Endothelial cell of umbilical vein (primary cell): ENCODE measurements at regions not wholly inside any gene's neighbourhood (a gene's known extent, or its start where the extent isn't known, plus 50 kb on each side); places are given as distances from the start of the nearest gene placed in this dataset.

Experiments
- BruUV-seq: library from RNA; stranded (reverse); fragments of 400-500 nt; replicated peaks from 2 replicates; lab custom pipeline; 2021; lab: Mats Ljungman, UMichigan
- CTCF ChIA-PET: fragments of 300-600, 350-600 bp; sonication (Branson Sonifier 250); formaldehyde crosslinking; loops from one replicate; lab custom pipeline; 2021; ENCODE audit warnings: antibody characterized with exemption, inconsistent platforms; lab: Charles Lee
- POLR2A ChIA-PET: fragments of 300-600, 350-600 bp; sonication (Branson Sonifier 250); formaldehyde crosslinking; loops from one replicate; lab custom pipeline; 2021; ENCODE audit warnings: antibody characterized with exemption, inconsistent platforms; lab: Charles Lee
- DNase-seq: peaks from one replicate; pipeline ENCODE4 v3.0.0-alpha.2; 2011; ENCODE audit warnings: low read depth, low spot score
- FAIRE-seq: peaks from 2 replicates; lab custom pipeline; 2011; peaks lifted over from hg19 to GRCh38; lab: Jason Lieb, UNC
- H2AFZ ChIP-seq: 2 replicates; pipeline ENCODE4 v1.6.0; 2012; ENCODE audit warnings: low read depth, low read length, control low read depth, inconsistent platforms
- H3K27ac ChIP-seq: 2 replicates; pipeline ENCODE4 v1.5.1; 2011; ENCODE audit warnings: low read depth, mild to moderate bottlenecking, control low read depth, low read length, moderate library complexity; ENCODE audit not compliant: insufficient read depth
- H3K27me3 ChIP-seq, 2 experiments: 2 replicates each; pipeline versions ENCODE4 v1.6.0 to v1.6.1; 2011; ENCODE audit warnings: low read length in 2 of 2, mixed read lengths in 1 of 2; ENCODE audit not compliant: control insufficient read depth in 2 of 2, insufficient read depth in 2 of 2
- H3K36me3 ChIP-seq, 2 experiments: 2 replicates in 1 of 2; 3 replicates in 1 of 2; pipeline ENCODE4 v1.5.1; 2011; ENCODE audit warnings: low read length in 2 of 2, mild to moderate bottlenecking in 1 of 2, moderate library complexity in 1 of 2; ENCODE audit not compliant: control insufficient read depth in 2 of 2, insufficient read depth in 2 of 2; ENCODE audit errors: extremely low read depth in 1 of 2
- H3K4me1 ChIP-seq: 3 replicates; pipeline ENCODE4 v1.5.1; 2011; ENCODE audit warnings: mild to moderate bottlenecking, low read length; ENCODE audit not compliant: control insufficient read depth, insufficient read depth; ENCODE audit errors: extremely low read depth
- H3K4me2 ChIP-seq: 2 replicates; pipeline ENCODE4 v1.6.1; 2011; ENCODE audit warnings: low read length, control low read depth, mixed read lengths; ENCODE audit not compliant: insufficient read depth
- H3K4me3 ChIP-seq, 3 experiments: fragments of 200-600 bp in 1 of 3; sonication (generic), shearing (Covaris generic) in 1 of 3; replicated peaks in 1 of 3; 2 replicates each; pipeline ENCODE4 v1.5.1; 2011 to 2016; ENCODE audit warnings: control low read depth in 3 of 3, low read length in 3 of 3, mild to moderate bottlenecking in 2 of 3, inconsistent platforms in 1 of 3, low read depth in 1 of 3, moderate library complexity in 1 of 3; ENCODE audit not compliant: insufficient read depth in 1 of 3
- H3K79me2 ChIP-seq: 2 replicates; pipeline ENCODE4 v1.6.0; 2012; ENCODE audit warnings: low read length, inconsistent platforms; ENCODE audit not compliant: control insufficient read depth, insufficient read depth
- H3K9ac ChIP-seq: replicated peaks from 2 replicates; pipeline ENCODE3; 2011; ENCODE audit warnings: low read length, control low read depth; ENCODE audit not compliant: insufficient read depth; ENCODE audit errors: extremely low read depth
- H3K9me1 ChIP-seq: replicated peaks from 3 replicates; pipeline ENCODE4 v1.6.0; 2011; ENCODE audit warnings: mild to moderate bottlenecking, low read length; ENCODE audit not compliant: control insufficient read depth, insufficient read depth; ENCODE audit errors: extremely low read depth
- H3K9me3 ChIP-seq: replicated peaks from 2 replicates; pipeline ENCODE4 v1.5.1; 2012; ENCODE audit warnings: low read length, inconsistent platforms; ENCODE audit not compliant: control insufficient read depth, insufficient read depth
- H4K20me1 ChIP-seq: replicated peaks from 2 replicates; pipeline ENCODE3; 2011; ENCODE audit warnings: mild to moderate bottlenecking, low read length; ENCODE audit not compliant: control insufficient read depth, insufficient read depth; ENCODE audit errors: extremely low read depth
- EZH2 ChIP-seq: IDR thresholded peaks from 2 replicates; pipeline ENCODE4 v1.6.1; 2012; ENCODE audit warnings: borderline replicate concordance, low read depth, mild to moderate bottlenecking, moderate library complexity, low read length, inconsistent platforms; ENCODE audit not compliant: severe bottlenecking
- FOS ChIP-seq: IDR thresholded peaks from 2 replicates; pipeline ENCODE4 v1.6.1; 2011; ENCODE audit warnings: mild to moderate bottlenecking, low read length, moderate library complexity, borderline replicate concordance; ENCODE audit not compliant: insufficient read depth
- GATA2 ChIP-seq: IDR thresholded peaks from 2 replicates; pipeline ENCODE4 v1.7.0; 2011; ENCODE audit warnings: low read depth, mild to moderate bottlenecking, moderate library complexity, mixed read lengths, low read length; ENCODE audit not compliant: insufficient read length, insufficient read depth
- JUN ChIP-seq: IDR thresholded peaks from 2 replicates; pipeline ENCODE4 v1.6.1; 2011; ENCODE audit warnings: borderline replicate concordance, low read depth; ENCODE audit not compliant: insufficient read length, insufficient read depth
- MYC ChIP-seq: IDR thresholded peaks from one replicate; pipeline ENCODE4 v1.6.1; 2011; ENCODE audit warnings: mild to moderate bottlenecking, low read depth, low read length
- POLR2AphosphoS5 ChIP-seq: IDR thresholded peaks from 2 replicates; pipeline ENCODE4 v1.6.1; 2012; ENCODE audit warnings: low read depth, mild to moderate bottlenecking, control low read depth, low read length, moderate library complexity; ENCODE audit not compliant: insufficient read depth
- dilution Hi-C: fragments of 300-500 bp; cut with MboI; formaldehyde crosslinking; loops from one replicate; pipeline ENCODE4 v1.15.0; 2019; ENCODE audit warnings: low sequenced_read_pairs; ENCODE audit not compliant: extremely low pct_ligation_motif_present
- intact Hi-C: fragments of 100-400 bp; cut with micrococcal nuclease; formaldehyde crosslinking; loops from one replicate; pipeline ENCODE4 v1.10.0; 2022
- TF ChIP-seq, protein P1 (sequence below): IDR thresholded peaks from 2 replicates; pipeline ENCODE4 v1.6.1; 2011; ENCODE audit not compliant: insufficient read depth, insufficient read length

DNA sequence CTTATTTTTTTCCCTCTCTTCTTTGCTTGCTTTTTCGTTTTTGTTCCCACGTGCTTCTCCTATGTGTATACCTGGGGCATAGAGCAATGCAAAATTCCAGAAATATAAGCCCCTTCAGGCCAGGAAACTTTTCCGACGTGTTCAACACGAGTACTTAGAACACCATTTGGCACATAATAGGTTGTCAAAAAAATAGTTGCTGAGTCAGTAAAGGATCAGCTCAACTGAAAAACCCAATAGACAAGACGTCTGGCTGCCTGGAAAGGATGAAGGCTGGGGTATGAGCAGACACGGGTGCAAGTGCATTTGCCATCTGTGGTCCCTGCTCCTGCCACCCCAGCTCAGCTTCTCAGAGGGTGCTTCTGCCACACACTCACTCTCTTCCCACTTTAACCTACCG, 823.0 kb upstream of the SOX11 start:
- dilution Hi-C loops: no loop called here
- DNase-seq (no peak), FAIRE-seq (no peak)
- intact Hi-C loops: no loop called here
- ChIA-PET CTCF (no interaction called here), POLR2A (no interaction called here)
- BruUV-seq: no TSS peak
- no peak overlapping the region for H3K4me2 ChIP-seq
- TF ChIP-seq FOS: no peak
- H4K20me1 ChIP-seq: no peaks in the 10 kb centered on the region
- no peaks in the 10 kb centered on the region for H3K9me1 ChIP-seq
- H2AFZ ChIP-seq: no peak overlapping the region
- H3K9ac ChIP-seq: no peak overlapping the region
- no peak overlapping the region for H3K4me3 ChIP-seq
- no peaks in the 10 kb centered on the region for H3K79me2 ChIP-seq
- H3K36me3 ChIP-seq: no peaks in the 10 kb centered on the region
- no peaks in the 10 kb centered on the region for H3K27me3 ChIP-seq
- peaks cover 2% of the 10 kb centered on the region for H3K9me3 ChIP-seq
- no peaks in the 10 kb centered on the region for H3K4me1 ChIP-seq
- no peak overlapping the region for H3K27ac ChIP-seq

DNA sequence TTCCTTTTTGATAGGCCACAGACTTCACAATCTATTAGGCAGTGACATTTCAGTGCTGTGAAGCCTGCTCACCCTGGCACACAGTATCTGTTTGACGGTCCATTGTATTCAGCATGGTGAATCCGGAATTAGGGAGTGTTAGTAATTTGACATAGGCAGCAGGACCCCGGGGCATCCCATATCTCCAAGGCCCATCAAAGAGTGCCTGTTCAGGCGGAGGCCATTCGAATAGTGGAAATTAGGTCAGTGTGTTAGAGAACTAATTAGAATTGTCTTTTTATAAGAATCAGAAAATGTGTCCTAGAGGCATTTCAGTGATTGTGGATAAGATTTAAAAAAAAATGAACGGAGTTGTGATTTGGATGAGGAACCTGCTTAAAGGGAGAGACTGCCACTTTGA, 818.8 kb upstream of the SOX11 start:
- intact Hi-C loops (no loop called here), dilution Hi-C loops (no loop called here)
- no peaks in the 10 kb centered on the region for H3K36me3 ChIP-seq
- no peak overlapping the region for H2AFZ ChIP-seq
- BruUV-seq: no TSS peak
- CTCF ChIA-PET: no interaction called here
- H3K4me3 ChIP-seq: no peak overlapping the region
- H3K4me1 ChIP-seq: no peaks in the 10 kb centered on the region
- no peaks in the 10 kb centered on the region for H3K9me3 ChIP-seq
- H3K79me2 ChIP-seq: no peaks in the 10 kb centered on the region
- no peak for FAIRE-seq
- H3K9ac ChIP-seq: no peak overlapping the region
- no peaks in the 10 kb centered on the region for H3K27me3 ChIP-seq
- no peak for DNase-seq
- H3K27ac ChIP-seq: no peak overlapping the region
- no peaks in the 10 kb centered on the region for H3K9me1 ChIP-seq
- H4K20me1 ChIP-seq: no peaks in the 10 kb centered on the region
- POLR2A ChIA-PET: no interaction called here
- TF ChIP-seq POLR2AphosphoS5 (no peak), MYC (no peak), EZH2 (no peak), GATA2 (no peak), JUN (no peak)
- TF ChIP-seq, protein P1, sequence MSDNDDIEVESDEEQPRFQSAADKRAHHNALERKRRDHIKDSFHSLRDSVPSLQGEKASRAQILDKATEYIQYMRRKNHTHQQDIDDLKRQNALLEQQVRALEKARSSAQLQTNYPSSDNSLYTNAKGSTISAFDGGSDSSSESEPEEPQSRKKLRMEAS: no peak
- H3K4me2 ChIP-seq: no peak overlapping the region
